ENCODE measurements at regions not wholly inside any gene's neighbourhood (a gene's known extent, or its start where the extent isn't known, plus 50 kb on each side); places are given as distances from the start of the nearest gene placed in this dataset.

DNA sequence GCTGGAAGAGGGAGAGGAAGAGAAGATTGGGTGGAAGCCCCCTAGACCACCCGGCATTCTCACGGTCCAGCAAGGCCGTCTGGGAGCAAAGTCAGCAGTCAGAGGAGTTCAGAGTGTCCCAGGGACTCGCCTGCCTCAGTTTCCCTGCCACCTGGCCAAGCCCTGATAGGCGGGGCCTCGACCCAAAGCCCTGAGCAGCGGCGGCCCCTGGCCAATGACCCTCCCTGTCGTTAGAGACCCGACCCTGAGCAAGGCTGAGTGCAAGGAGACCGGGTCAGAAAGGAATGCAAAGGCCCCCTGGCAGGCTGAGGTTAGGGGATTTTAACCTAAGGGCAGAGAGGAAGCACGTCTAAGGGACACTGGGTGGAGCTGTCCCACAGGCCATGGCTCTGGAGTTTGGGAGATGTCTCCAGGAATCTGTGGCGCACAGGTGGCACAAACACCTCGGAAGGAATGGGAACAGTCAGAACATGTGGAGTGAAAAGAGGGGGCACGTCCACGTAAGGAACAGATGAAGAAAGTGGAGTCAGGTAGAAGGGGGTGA, 196.8 kb upstream of the PDE1C start:
- no peaks in the 10 kb centered on the region for H3K9me2 ChIP-seq
- no peak overlapping the region for H3K4me2 ChIP-seq
- H4K20me1 ChIP-seq (ENCODE audit: insufficient read depth): no peaks in the 10 kb centered on the region
- no peak overlapping the region for H3K4me3 ChIP-seq (ENCODE audit: low read depth in 2 of 2, low read length in 1 of 2)
- WGBS (ENCODE audit: low lambda C conversion rate): 3% methylated on average over 16 of the region's 16 CpGs
- H3K4me1 ChIP-seq (ENCODE audit: control insufficient read depth in 1 of 2, insufficient read depth in 2 of 2, low read depth in 1 of 2, low read length in 1 of 2): no peaks in the 10 kb centered on the region
- H3K36me3 ChIP-seq (replicated peaks in 1 of 2; ENCODE audit: control insufficient read depth in 1 of 2, insufficient read depth in 2 of 2, low read length in 1 of 2): no peaks in the 10 kb centered on the region
- ChIA-PET POLR2A (no interaction called here), CTCF (no interaction called here)
- H3K9me3 ChIP-seq: no peaks in the 10 kb centered on the region
- H3K27ac ChIP-seq (ENCODE audit: low read depth in 2 of 2, low read length in 1 of 2): no peak overlapping the region
- DNase-seq: no peak
- TF ChIP-seq, protein P1, sequence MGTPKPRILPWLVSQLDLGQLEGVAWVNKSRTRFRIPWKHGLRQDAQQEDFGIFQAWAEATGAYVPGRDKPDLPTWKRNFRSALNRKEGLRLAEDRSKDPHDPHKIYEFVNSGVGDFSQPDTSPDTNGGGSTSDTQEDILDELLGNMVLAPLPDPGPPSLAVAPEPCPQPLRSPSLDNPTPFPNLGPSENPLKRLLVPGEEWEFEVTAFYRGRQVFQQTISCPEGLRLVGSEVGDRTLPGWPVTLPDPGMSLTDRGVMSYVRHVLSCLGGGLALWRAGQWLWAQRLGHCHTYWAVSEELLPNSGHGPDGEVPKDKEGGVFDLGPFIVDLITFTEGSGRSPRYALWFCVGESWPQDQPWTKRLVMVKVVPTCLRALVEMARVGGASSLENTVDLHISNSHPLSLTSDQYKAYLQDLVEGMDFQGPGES (IDR thresholded peaks at IDR 0.05; ENCODE audit: low read depth, low read length): no peak
- TF ChIP-seq GATA2 (CRISPR knock-in tag; IDR thresholded peaks at IDR 0.05) (no peak), TCF12 (IDR thresholded peaks at IDR 0.05) (no peak), RAD21 (IDR thresholded peaks at IDR 0.05; ENCODE audit: low read length) (no peak), JUND (IDR thresholded peaks at IDR 0.05) (no peak), YY1 (IDR thresholded peaks at IDR 0.05; ENCODE audit: low read depth) (no peak), CHD2 (IDR thresholded peaks at IDR 0.05; ENCODE audit: low read length, partially characterized antibody) (no peak), RCOR1 (IDR thresholded peaks at IDR 0.05; ENCODE audit: low read length) (no peak)
- TF ChIP-seq, protein P2, sequence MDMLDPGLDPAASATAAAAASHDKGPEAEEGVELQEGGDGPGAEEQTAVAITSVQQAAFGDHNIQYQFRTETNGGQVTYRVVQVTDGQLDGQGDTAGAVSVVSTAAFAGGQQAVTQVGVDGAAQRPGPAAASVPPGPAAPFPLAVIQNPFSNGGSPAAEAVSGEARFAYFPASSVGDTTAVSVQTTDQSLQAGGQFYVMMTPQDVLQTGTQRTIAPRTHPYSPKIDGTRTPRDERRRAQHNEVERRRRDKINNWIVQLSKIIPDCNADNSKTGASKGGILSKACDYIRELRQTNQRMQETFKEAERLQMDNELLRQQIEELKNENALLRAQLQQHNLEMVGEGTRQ (IDR thresholded peaks at IDR 0.05; ENCODE audit: borderline replicate concordance, low read depth, low read length): no peak
- H3K27me3 ChIP-seq (ENCODE audit: insufficient read depth): peaks cover 28% of the 10 kb centered on the region
- no peaks in the 10 kb centered on the region for H3F3A ChIP-seq (replicated peaks; ENCODE audit: insufficient read depth)
- H3K9ac ChIP-seq: no peak overlapping the region
- H3K79me2 ChIP-seq (ENCODE audit: insufficient read depth): no peaks in the 10 kb centered on the region
- no peak overlapping the region for H2AFZ ChIP-seq (ENCODE audit: low read depth)

DNA sequence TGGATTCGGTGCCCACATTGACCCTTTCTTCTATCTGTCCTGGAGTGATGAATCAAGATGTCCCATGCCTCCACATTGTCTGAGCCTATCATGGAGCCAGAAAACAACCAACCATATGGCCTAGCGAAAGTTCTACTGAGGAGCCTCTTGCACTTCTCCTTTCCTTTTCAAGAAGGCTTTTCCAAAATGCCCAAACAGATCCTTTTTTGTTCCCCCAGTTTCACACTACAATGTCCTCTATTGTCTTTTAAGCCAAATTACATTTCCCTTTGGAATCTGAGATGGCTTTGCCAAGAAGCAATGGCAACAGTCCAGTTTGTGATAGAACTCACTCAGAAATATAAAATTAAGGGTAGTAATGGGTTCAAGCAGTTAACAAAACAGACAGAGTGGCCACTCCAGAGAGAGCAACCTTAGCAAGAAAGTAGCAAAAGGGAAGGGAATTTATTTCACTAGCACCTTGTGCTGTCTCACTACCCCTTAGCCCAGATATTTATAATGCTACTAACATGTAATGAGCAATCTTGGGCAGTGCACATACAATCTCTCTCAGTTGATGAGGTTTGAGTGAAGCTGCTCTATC, 194.6 kb upstream of the PDE1C start:
- H3K4me1 ChIP-seq (ENCODE audit: control insufficient read depth in 1 of 2, insufficient read depth in 2 of 2, low read depth in 1 of 2, low read length in 1 of 2): no peaks in the 10 kb centered on the region
- H3K27ac ChIP-seq (ENCODE audit: low read depth in 2 of 2, low read length in 1 of 2): no peak overlapping the region
- H4K20me1 ChIP-seq (ENCODE audit: insufficient read depth): no peaks in the 10 kb centered on the region
- H3K9me2 ChIP-seq: no peaks in the 10 kb centered on the region
- no peak overlapping the region for H3K4me3 ChIP-seq (ENCODE audit: low read depth in 2 of 2, low read length in 1 of 2)
- CTCF ChIA-PET: no interaction called here
- no peaks in the 10 kb centered on the region for H3F3A ChIP-seq (replicated peaks; ENCODE audit: insufficient read depth)
- no peaks in the 10 kb centered on the region for H3K9me3 ChIP-seq
- no peak for DNase-seq
- no peak for TF ChIP-seq GABPA (IDR thresholded peaks at IDR 0.05; ENCODE audit: low read depth)
- TF ChIP-seq FOXJ3 (CRISPR knock-in tag; IDR thresholded peaks at IDR 0.05): no peak
- TF ChIP-seq TCF12 (IDR thresholded peaks at IDR 0.05): no peak
- TF ChIP-seq FOXM1 (IDR thresholded peaks at IDR 0.05; ENCODE audit: low read depth): no peak
- no peak for TF ChIP-seq MXI1 (IDR thresholded peaks at IDR 0.05; ENCODE audit: low read depth, low read length)
- no peak for TF ChIP-seq JUND (IDR thresholded peaks at IDR 0.05)
- TF ChIP-seq, protein P3, sequence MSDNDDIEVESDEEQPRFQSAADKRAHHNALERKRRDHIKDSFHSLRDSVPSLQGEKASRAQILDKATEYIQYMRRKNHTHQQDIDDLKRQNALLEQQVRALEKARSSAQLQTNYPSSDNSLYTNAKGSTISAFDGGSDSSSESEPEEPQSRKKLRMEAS (IDR thresholded peaks at IDR 0.05; ENCODE audit: low read depth): no peak
- TF ChIP-seq TEAD4 (IDR thresholded peaks at IDR 0.05; ENCODE audit: borderline replicate concordance, insufficient read depth): no peak
- TF ChIP-seq, protein P4, sequence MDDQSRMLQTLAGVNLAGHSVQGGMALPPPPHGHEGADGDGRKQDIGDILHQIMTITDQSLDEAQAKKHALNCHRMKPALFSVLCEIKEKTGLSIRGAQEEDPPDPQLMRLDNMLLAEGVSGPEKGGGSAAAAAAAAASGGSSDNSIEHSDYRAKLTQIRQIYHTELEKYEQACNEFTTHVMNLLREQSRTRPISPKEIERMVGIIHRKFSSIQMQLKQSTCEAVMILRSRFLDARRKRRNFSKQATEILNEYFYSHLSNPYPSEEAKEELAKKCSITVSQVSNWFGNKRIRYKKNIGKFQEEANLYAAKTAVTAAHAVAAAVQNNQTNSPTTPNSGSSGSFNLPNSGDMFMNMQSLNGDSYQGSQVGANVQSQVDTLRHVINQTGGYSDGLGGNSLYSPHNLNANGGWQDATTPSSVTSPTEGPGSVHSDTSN (IDR thresholded peaks at IDR 0.05): no peak
- TF ChIP-seq, protein P5, sequence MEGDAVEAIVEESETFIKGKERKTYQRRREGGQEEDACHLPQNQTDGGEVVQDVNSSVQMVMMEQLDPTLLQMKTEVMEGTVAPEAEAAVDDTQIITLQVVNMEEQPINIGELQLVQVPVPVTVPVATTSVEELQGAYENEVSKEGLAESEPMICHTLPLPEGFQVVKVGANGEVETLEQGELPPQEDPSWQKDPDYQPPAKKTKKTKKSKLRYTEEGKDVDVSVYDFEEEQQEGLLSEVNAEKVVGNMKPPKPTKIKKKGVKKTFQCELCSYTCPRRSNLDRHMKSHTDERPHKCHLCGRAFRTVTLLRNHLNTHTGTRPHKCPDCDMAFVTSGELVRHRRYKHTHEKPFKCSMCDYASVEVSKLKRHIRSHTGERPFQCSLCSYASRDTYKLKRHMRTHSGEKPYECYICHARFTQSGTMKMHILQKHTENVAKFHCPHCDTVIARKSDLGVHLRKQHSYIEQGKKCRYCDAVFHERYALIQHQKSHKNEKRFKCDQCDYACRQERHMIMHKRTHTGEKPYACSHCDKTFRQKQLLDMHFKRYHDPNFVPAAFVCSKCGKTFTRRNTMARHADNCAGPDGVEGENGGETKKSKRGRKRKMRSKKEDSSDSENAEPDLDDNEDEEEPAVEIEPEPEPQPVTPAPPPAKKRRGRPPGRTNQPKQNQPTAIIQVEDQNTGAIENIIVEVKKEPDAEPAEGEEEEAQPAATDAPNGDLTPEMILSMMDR (IDR thresholded peaks at IDR 0.05): no peak
- TF ChIP-seq RAD21 (IDR thresholded peaks at IDR 0.05; ENCODE audit: low read length): no peak
- no peak for TF ChIP-seq SMC3 (IDR thresholded peaks at IDR 0.05; ENCODE audit: low read depth, low read length)
- no peak for TF ChIP-seq ELF1 (IDR thresholded peaks at IDR 0.05)
- TF ChIP-seq EP300 (IDR thresholded peaks at IDR 0.05; ENCODE audit: borderline replicate concordance in 1 of 2, low read depth in 1 of 2, low read length in 1 of 2): no peak
- TF ChIP-seq SIN3A (IDR thresholded peaks at IDR 0.05; ENCODE audit: borderline replicate concordance, low read depth, low read length): no peak
- no peak for TF ChIP-seq FOSL2 (IDR thresholded peaks at IDR 0.05; ENCODE audit: borderline replicate concordance, low read depth)
- TF ChIP-seq, protein P6, sequence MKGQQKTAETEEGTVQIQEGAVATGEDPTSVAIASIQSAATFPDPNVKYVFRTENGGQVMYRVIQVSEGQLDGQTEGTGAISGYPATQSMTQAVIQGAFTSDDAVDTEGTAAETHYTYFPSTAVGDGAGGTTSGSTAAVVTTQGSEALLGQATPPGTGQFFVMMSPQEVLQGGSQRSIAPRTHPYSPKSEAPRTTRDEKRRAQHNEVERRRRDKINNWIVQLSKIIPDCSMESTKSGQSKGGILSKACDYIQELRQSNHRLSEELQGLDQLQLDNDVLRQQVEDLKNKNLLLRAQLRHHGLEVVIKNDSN (IDR thresholded peaks at IDR 0.05; ENCODE audit: borderline replicate concordance, low read depth): no peak
- no peaks in the 10 kb centered on the region for H3K36me3 ChIP-seq (replicated peaks in 1 of 2; ENCODE audit: control insufficient read depth in 1 of 2, insufficient read depth in 2 of 2, low read length in 1 of 2)
- H2AFZ ChIP-seq (ENCODE audit: low read depth): no peak overlapping the region
- no peak overlapping the region for H3K4me2 ChIP-seq
- no peak overlapping the region for H3K9ac ChIP-seq
- peaks cover 20% of the 10 kb centered on the region for H3K27me3 ChIP-seq (ENCODE audit: insufficient read depth)
- WGBS (ENCODE audit: low lambda C conversion rate): 6% methylated on average over 2 of the region's 2 CpGs
- POLR2A ChIA-PET: no interaction called here
- H3K79me2 ChIP-seq (ENCODE audit: insufficient read depth): no peaks in the 10 kb centered on the region

All from SK-N-SH (cell line).